HCT116 (cell line): ENCODE measurements at regions not wholly inside any gene's neighbourhood (a gene's known extent, or its start where the extent isn't known, plus 50 kb on each side); places are given as distances from the start of the nearest gene placed in this dataset.

ENCODE experiments used
- ATAC-seq: fragments of 200-7000 bp; cut with Tn5 transposase; 2 replicates; pipeline ENCODE4 v1.9.1; 2020; ENCODE audit warnings: mild to moderate bottlenecking, moderate library complexity
- BruUV-seq: library from RNA; stranded (reverse); fragments of 400-500 nt; replicated peaks from 2 replicates; lab custom pipeline; 2021; lab: Mats Ljungman, UMichigan
- CTCF ChIA-PET: fragments of 300-600 bp; sonication (Branson Sonifier 250); formaldehyde crosslinking; loops from one replicate; lab custom pipeline; 2021; ENCODE audit warnings: antibody characterized with exemption; lab: Charles Lee
- POLR2A ChIA-PET: fragments of 300-600, 350-600 bp; sonication (Branson Sonifier 250); formaldehyde crosslinking; loops from one replicate; lab custom pipeline; 2021; ENCODE audit warnings: antibody characterized with exemption; lab: Charles Lee
- RAD21 ChIA-PET, 2 experiments: fragments of 300-600 bp; sonication (Branson Sonifier 250); formaldehyde crosslinking; loops; one replicate each; lab custom pipeline; 2023; ENCODE audit warnings: low total read pairs in 2 of 2; ENCODE audit not compliant: uncharacterized antibody in 2 of 2, unreplicated experiment in 2 of 2, low non-redundant PET in 1 of 2; lab: Charles Lee
- DNase-seq: peaks from one replicate; pipeline ENCODE4 v3.0.0-alpha.2; 2010; ENCODE audit warnings: low read depth, low spot score
- H2AFZ ChIP-seq: fragments of 200-600 bp; shearing (Covaris generic), sonication (generic); 2 replicates; pipeline ENCODE4 v1.6.1; 2017; ENCODE audit warnings: low read depth, mixed run types, mixed read lengths, antibody characterized with exemption, low read length; ENCODE audit not compliant: poor library complexity, severe bottlenecking
- H3K27ac ChIP-seq: 2 replicates; pipeline ENCODE4 v1.5.1; 2012; ENCODE audit warnings: low read depth, low read length
- H3K27me3 ChIP-seq: fragments of 200-600 bp; sonication (generic); 2 replicates; pipeline ENCODE4 v1.6.1; 2016; ENCODE audit warnings: mixed run types, low read length, mixed read lengths; ENCODE audit not compliant: insufficient read depth
- H3K36me3 ChIP-seq, 2 experiments: fragments of 200-500 bp in 1 of 2; fragments of 200-600 bp in 1 of 2; sonication (Bioruptor generic) in 1 of 2; sonication (generic) in 1 of 2; 2 replicates each; pipeline versions ENCODE4 v1.5.1 to v1.6.1; 2014 to 2016; ENCODE audit warnings: low read length in 2 of 2, inconsistent platforms in 1 of 2, mixed read lengths in 1 of 2, mixed run types in 1 of 2; ENCODE audit not compliant: insufficient read depth in 2 of 2, control insufficient read depth in 1 of 2
- H3K4me1 ChIP-seq, 2 experiments: fragments of 200-600 bp in 1 of 2; sonication (generic) in 1 of 2; 2 replicates each; pipeline versions ENCODE4 v1.5.1 to v1.6.1; 2012 to 2017; ENCODE audit warnings: low read length in 2 of 2, inconsistent platforms in 1 of 2, mild to moderate bottlenecking in 1 of 2, mixed read lengths in 1 of 2, mixed run types in 1 of 2, moderate library complexity in 1 of 2; ENCODE audit not compliant: insufficient read depth in 2 of 2, control insufficient read depth in 1 of 2
- H3K4me2 ChIP-seq: fragments of 200-600 bp; sonication (generic); 2 replicates; pipeline ENCODE4 v1.6.1; 2017; ENCODE audit warnings: mixed run types, low read length, mixed read lengths
- H3K4me3 ChIP-seq, 2 experiments: fragments of 200-600 bp in 1 of 2; sonication (generic) in 1 of 2; replicated peaks in 1 of 2; 2 replicates each; pipeline ENCODE4 v1.5.1; 2011 to 2016; ENCODE audit warnings: low read length in 2 of 2, control low read depth in 1 of 2, low read depth in 1 of 2, mild to moderate bottlenecking in 1 of 2, mixed read lengths in 1 of 2, mixed run types in 1 of 2
- H3K79me2 ChIP-seq: fragments of 200-600 bp; sonication (generic); 2 replicates; pipeline ENCODE4 v1.6.1; 2017; ENCODE audit warnings: mild to moderate bottlenecking, mixed run types, low read length, moderate library complexity, mixed read lengths; ENCODE audit not compliant: insufficient read depth
- H3K9ac ChIP-seq: fragments of 200-600 bp; sonication (generic); 2 replicates; pipeline ENCODE4 v1.6.1; 2016; ENCODE audit warnings: low read length, mixed read lengths
- H3K9me2 ChIP-seq: fragments of 200-600 bp; sonication (generic), shearing (Covaris generic); 2 replicates; pipeline ENCODE4 v1.6.1; 2017; ENCODE audit warnings: mixed run types, mild to moderate bottlenecking, moderate library complexity; ENCODE audit not compliant: insufficient read depth
- H3K9me3 ChIP-seq, 2 experiments: fragments of 200-500 bp in 1 of 2; fragments of 200-600 bp in 1 of 2; sonication (Bioruptor generic) in 1 of 2; sonication (generic) in 1 of 2; 2 replicates each; pipeline ENCODE4 v1.6.1; 2014 to 2017; ENCODE audit warnings: low read length in 2 of 2, mixed read lengths in 2 of 2, inconsistent platforms in 1 of 2, low read depth in 1 of 2, mild to moderate bottlenecking in 1 of 2, mixed run types in 1 of 2, moderate library complexity in 1 of 2; ENCODE audit not compliant: control insufficient read depth in 1 of 2, insufficient read depth in 1 of 2
- H4K20me1 ChIP-seq: fragments of 200-600 bp; sonication (generic), shearing (Covaris generic); 2 replicates; pipeline ENCODE4 v1.6.1; 2017; ENCODE audit warnings: mixed run types, mild to moderate bottlenecking, moderate library complexity; ENCODE audit not compliant: insufficient read depth
- CBX3 ChIP-seq: IDR thresholded peaks from 2 replicates; pipeline ENCODE4 v1.6.1; 2012; ENCODE audit warnings: low read depth
- EGR1 ChIP-seq: IDR thresholded peaks from 2 replicates; pipeline ENCODE4 v1.6.1; 2012; ENCODE audit warnings: low read depth
- ELF1 ChIP-seq: IDR thresholded peaks from 2 replicates; pipeline ENCODE4 v1.6.1; 2012; ENCODE audit warnings: low read depth, borderline replicate concordance
- EZH2phosphoT487 ChIP-seq: fragments of 200-600 bp; IDR thresholded peaks from 2 replicates; pipeline ENCODE4 v1.6.1; 2018; ENCODE audit warnings: antibody characterized with exemption, borderline replicate concordance
- FOSL1 ChIP-seq: IDR thresholded peaks from 2 replicates; pipeline ENCODE4 v1.6.1; 2012; ENCODE audit warnings: low read depth
- TCF7L2 ChIP-seq: IDR thresholded peaks from 2 replicates; pipeline ENCODE4 v1.7.0; 2011; ENCODE audit warnings: borderline replicate concordance, inconsistent platforms; ENCODE audit not compliant: insufficient read depth, insufficient read length; ENCODE audit errors: extremely low read depth
- intact Hi-C: fragments of 100-400 bp; cut with micrococcal nuclease; formaldehyde crosslinking; loops from 2 replicates; pipeline ENCODE4 v1.10.0; 2022

GRCh38 chr1:188769181-188769580 is 1708.5 kb downstream of the BRINP3 start:
- ATAC-seq (no peak), DNase-seq (no peak)

GRCh38 chr1:188769936-188770335 is 1707.7 kb downstream of the BRINP3 start:
- H3K4me2 ChIP-seq: no peak overlapping the region
- ChIA-PET RAD21 (no interaction called here), CTCF (interaction anchor here (0.7 kb wide), 1 partner anchor 12 kb away, joined by 3 read pairs; no protein-coding TSS in a partner anchor), POLR2A (no interaction called here)
- intact Hi-C loops: no loop called here
- H4K20me1 ChIP-seq: no peaks in the 10 kb centered on the region
- no peaks in the 10 kb centered on the region for H3K4me1 ChIP-seq
- H3K9ac ChIP-seq: no peak overlapping the region
- TF ChIP-seq CBX3: no peak
- TF ChIP-seq ELF1: no peak
- no peak for TF ChIP-seq EGR1
- no peak for TF ChIP-seq TCF7L2
- BruUV-seq: no TSS peak
- no peaks in the 10 kb centered on the region for H3K36me3 ChIP-seq
- ATAC-seq (no peak), DNase-seq (no peak)
- no peak overlapping the region for H3K4me3 ChIP-seq
- H3K27me3 ChIP-seq: no peaks in the 10 kb centered on the region
- no peaks in the 10 kb centered on the region for H3K9me2 ChIP-seq
- H3K9me3 ChIP-seq: no peaks in the 10 kb centered on the region
- H3K27ac ChIP-seq: no peak overlapping the region
- no peak overlapping the region for H2AFZ ChIP-seq
- H3K79me2 ChIP-seq: no peaks in the 10 kb centered on the region

More at GRCh38 chr1:188769181-188769580, 1708.5 kb downstream of the BRINP3 start:
- Histone ChIP-seq H3K79me2 (no peaks in the 10 kb centered on the region), H3K4me3 (no peak overlapping the region), H3K4me2 (no peak overlapping the region), H2AFZ (no peak overlapping the region), H3K27ac (no peak overlapping the region), H3K27me3 (no peaks in the 10 kb centered on the region), H4K20me1 (no peaks in the 10 kb centered on the region), H3K9me3 (no peaks in the 10 kb centered on the region), H3K36me3 (no peaks in the 10 kb centered on the region), H3K9ac (no peak overlapping the region), H3K4me1 (no peaks in the 10 kb centered on the region), H3K9me2 (no peaks in the 10 kb centered on the region)
- RAD21 ChIA-PET: no interaction called here
- POLR2A ChIA-PET: no interaction called here
- CTCF ChIA-PET: no interaction called here
- no TSS peak for BruUV-seq
- TF ChIP-seq EZH2phosphoT487: no peak
- no peak for TF ChIP-seq ELF1
- no peak for TF ChIP-seq FOSL1
- intact Hi-C loops: no loop called here
